Transverse colon (tissue), 4 donors: ENCODE measurements at regions not wholly inside any gene's neighbourhood (a gene's known extent, or its start where the extent isn't known, plus 50 kb on each side); places are given as distances from the start of the nearest gene placed in this dataset.
A peak's percentile ranks its signal among the peaks of the same experiment; 100 is the strongest.

ENCODE experiments used
- DNase-seq: peaks from one replicate; pipeline ENCODE4 v3.0.0-alpha.2; 2019
- H3K27ac ChIP-seq, 4 donors: fragments of 200-600 bp; sonication (generic); 2 replicates each; pipeline ENCODE4 v1.5.1; 2016 to 2018; ENCODE audit warnings: inconsistent platforms in 4 of 4
- H3K27me3 ChIP-seq: fragments of 200-600 bp; sonication (generic); 2 replicates; pipeline ENCODE4 v1.5.1; 2017; ENCODE audit warnings: inconsistent platforms
- H3K36me3 ChIP-seq, 4 donors: fragments of 200-600 bp; sonication (generic); 2 replicates each; pipeline ENCODE4 v1.5.1; 2017 to 2019; ENCODE audit warnings: inconsistent platforms in 4 of 4
- H3K4me1 ChIP-seq, 4 donors: fragments of 200-600 bp; sonication (generic); 2 replicates each; pipeline ENCODE4 v1.5.1; 2017 to 2020; ENCODE audit warnings: inconsistent platforms in 4 of 4
- H3K4me3 ChIP-seq, 4 donors: fragments of 200-600 bp; sonication (generic); 1 replicate in 1 of 4; 2 replicates in 3 of 4; pipeline versions ENCODE4 v1.5.1 to v1.6.1; 2017 to 2019; ENCODE audit warnings: inconsistent platforms in 4 of 4
- H3K9me3 ChIP-seq, 2 donors: fragments of 200-600 bp; sonication (generic); 2 replicates each; pipeline ENCODE4 v1.5.1; 2017 to 2019; ENCODE audit warnings: inconsistent platforms in 2 of 2
- EP300 ChIP-seq: sonication (generic); formaldehyde crosslinking; IDR thresholded peaks from one replicate; pipeline ENCODE4 v1.6.1; 2017; ENCODE audit warnings: antibody characterized with exemption, low read depth
- POLR2A ChIP-seq: fragments of 450-650 bp; IDR thresholded peaks from one replicate; pipeline ENCODE4 v1.6.1; 2016; ENCODE audit warnings: antibody characterized with exemption, mild to moderate bottlenecking, moderate library complexity
- POLR2AphosphoS5 ChIP-seq, 3 donors: sonication (generic); formaldehyde crosslinking; IDR thresholded peaks; one replicate each; pipeline ENCODE4 v1.6.1; 2016; ENCODE audit warnings: antibody characterized with exemption in 3 of 3
- WGBS, 2 donors: methylation state at CpG; one replicate each; pipeline ENCODE4 v1.1.5; 2018; ENCODE audit warnings: low coverage in 1 of 2; 5-methylcytosine and 5-hydroxymethylcytosine counted together
- in situ Hi-C, 4 donors: fragments of 200-750 bp; cut with MboI; loops; one replicate each; pipeline versions ENCODE4 v1.15.0 to v1.15.1; 2017; ENCODE audit warnings: low sequenced_read_pairs in 3 of 4, low pct_ligation_motif_present in 1 of 4, low pct_unique_long_range_greater_than_20kb in 1 of 4
- intact Hi-C: fragments of 100-400 bp; cut with DNase I; formaldehyde crosslinking; loops from one replicate; pipeline ENCODE4 v1.15.1; 2023; ENCODE audit warnings: low total_unique reads
- TF ChIP-seq, protein P1 (sequence below), 5 experiments: fragments of 200-600 bp in 3 of 5; fragments of 450-650 bp in 2 of 5; sonication (generic) in 3 of 5; IDR thresholded peaks; 1 replicate in 2 of 5; 2 replicates in 3 of 5; pipeline ENCODE4 v1.5.1; 2016 to 2017; ENCODE audit warnings: antibody characterized with exemption in 5 of 5, inconsistent platforms in 3 of 5, mild to moderate bottlenecking in 2 of 5, moderate library complexity in 1 of 5

GRCh38 chr1:43072314-43072713, 99.8 kb downstream of the EBNA1BP2 start:
- in situ Hi-C loops, result loop anchor here in 3 of 4 donors (5.0 to 25.0 kb wide), 4 partner anchors 160 to 485 kb away; partner anchors contain the start of gene TMEM269 (in 1 of the 3)

DNA sequence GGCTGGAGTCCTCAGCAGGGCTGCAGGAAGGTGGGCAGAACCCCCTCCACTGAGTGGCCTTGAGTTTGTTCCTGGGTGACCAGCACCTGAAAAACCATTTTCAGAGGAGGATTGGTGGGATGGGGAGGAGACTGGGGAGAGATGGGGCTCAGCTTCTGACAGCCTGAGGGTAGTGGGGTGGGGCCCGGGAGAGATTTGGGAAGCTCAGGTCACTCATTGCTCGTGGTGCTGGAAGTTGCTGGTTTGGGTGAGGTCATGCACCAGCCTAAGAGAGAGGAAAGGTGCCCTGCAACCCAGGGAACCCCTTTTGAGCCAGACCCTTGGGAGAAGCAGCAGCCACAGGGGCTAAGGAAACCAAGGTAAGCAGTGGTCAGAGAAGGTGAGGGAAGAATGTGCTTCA, 100.8 kb downstream of the EBNA1BP2 start:
- H3K27me3 ChIP-seq, result peaks cover 13% of the 10 kb centered on the region
- no peak overlapping the region for H3K4me3 ChIP-seq
- intact Hi-C loops (loop anchor here (5.0 kb wide), 1 partner anchor 159 kb away; no protein-coding TSS in a partner anchor), in situ Hi-C loops (loop anchor here in 3 of 4 donors (5.0 to 25.0 kb wide), 4 partner anchors 159 to 484 kb away; partner anchors contain the start of gene TMEM269 (in 1 of the 3))
- WGBS, 2 donors, result 94% methylated on average over 2 of the region's 2 CpGs; no CpG with 5 or more reads in 1 of the 2 donors
- no peaks in the 10 kb centered on the region for H3K36me3 ChIP-seq
- no peak for TF ChIP-seq POLR2A
- TF ChIP-seq POLR2AphosphoS5 (IDR thresholded peaks at IDR 0.05), result no peak
- TF ChIP-seq, protein P1, sequence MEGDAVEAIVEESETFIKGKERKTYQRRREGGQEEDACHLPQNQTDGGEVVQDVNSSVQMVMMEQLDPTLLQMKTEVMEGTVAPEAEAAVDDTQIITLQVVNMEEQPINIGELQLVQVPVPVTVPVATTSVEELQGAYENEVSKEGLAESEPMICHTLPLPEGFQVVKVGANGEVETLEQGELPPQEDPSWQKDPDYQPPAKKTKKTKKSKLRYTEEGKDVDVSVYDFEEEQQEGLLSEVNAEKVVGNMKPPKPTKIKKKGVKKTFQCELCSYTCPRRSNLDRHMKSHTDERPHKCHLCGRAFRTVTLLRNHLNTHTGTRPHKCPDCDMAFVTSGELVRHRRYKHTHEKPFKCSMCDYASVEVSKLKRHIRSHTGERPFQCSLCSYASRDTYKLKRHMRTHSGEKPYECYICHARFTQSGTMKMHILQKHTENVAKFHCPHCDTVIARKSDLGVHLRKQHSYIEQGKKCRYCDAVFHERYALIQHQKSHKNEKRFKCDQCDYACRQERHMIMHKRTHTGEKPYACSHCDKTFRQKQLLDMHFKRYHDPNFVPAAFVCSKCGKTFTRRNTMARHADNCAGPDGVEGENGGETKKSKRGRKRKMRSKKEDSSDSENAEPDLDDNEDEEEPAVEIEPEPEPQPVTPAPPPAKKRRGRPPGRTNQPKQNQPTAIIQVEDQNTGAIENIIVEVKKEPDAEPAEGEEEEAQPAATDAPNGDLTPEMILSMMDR (IDR thresholded peaks at IDR 0.05), result no peak
- DNase-seq, result no peak
- no peaks in the 10 kb centered on the region for H3K9me3 ChIP-seq
- H3K27ac ChIP-seq, result no peak overlapping the region
- H3K4me1 ChIP-seq, result peaks cover 3 to 11% (median 8%) of the 10 kb centered on the region in 4 donors

More at GRCh38 chr1:43072314-43072713, 99.8 kb downstream of the EBNA1BP2 start:
- H3K4me3 ChIP-seq, result no peak overlapping the region
- no peaks in the 10 kb centered on the region for H3K36me3 ChIP-seq
- no peak for TF ChIP-seq POLR2AphosphoS5 (IDR thresholded peaks at IDR 0.05)
- TF ChIP-seq EP300, result no peak
- TF ChIP-seq, protein P1 (IDR thresholded peaks at IDR 0.05), result no peak
- TF ChIP-seq POLR2A, result no peak
- peaks cover 3 to 11% (median 8%) of the 10 kb centered on the region in 4 donors for H3K4me1 ChIP-seq
- H3K9me3 ChIP-seq, result no peaks in the 10 kb centered on the region
- WGBS, 2 donors, result 88 to 90% methylated on average over 2 to 4 of the region's 4 CpGs
- H3K27me3 ChIP-seq, result peaks cover 13% of the 10 kb centered on the region
- no peak overlapping the region for H3K27ac ChIP-seq
- DNase-seq, result no peak
- intact Hi-C loops, result loop anchor here (5.0 kb wide), 1 partner anchor 160 kb away; no protein-coding TSS in a partner anchor

DNA sequence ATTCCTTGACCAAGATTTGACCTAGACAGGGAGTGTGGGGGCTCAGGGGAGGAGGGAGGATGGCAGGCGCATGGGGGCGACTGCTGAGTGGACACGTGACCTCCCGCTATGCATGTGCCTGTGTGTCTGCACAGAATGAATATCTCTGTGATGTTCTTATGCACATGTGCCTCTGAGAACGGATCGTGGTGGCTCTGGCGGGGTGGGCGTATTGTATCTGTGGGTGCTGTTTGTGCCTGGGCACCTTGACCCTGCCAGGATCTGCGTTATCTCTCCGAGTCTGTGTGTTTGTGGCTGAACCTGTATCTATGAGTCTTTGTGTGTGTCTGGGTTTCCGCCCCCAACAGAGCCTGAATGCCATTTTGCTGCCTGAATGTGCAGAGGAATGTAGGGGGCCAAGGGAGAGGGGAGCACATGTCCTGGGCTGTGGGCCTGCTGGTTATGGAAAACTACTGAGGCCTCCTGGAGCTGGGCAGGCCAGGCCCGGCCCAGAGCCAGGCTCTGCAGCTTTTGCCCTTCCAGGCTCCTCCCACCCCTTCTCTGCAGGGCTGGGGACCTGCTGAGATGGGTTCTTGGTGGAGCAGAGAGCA, 102.5 kb downstream of the EBNA1BP2 start:
- WGBS, 2 donors, result 85% methylated on average over 12 of the region's 12 CpGs; no CpG with 5 or more reads in 1 of the 2 donors
- intact Hi-C loops (loop anchor here (5.0 kb wide), 1 partner anchor 157 kb away; no protein-coding TSS in a partner anchor), in situ Hi-C loops (loop anchor here (5.0 to 25.0 kb wide), 5 partner anchors 152 to 482 kb away; partner anchors contain the start of gene TMEM269 (in 1 of the 4))
- no peak for DNase-seq
- H3K9me3 ChIP-seq, result no peaks in the 10 kb centered on the region
- no peaks in the 10 kb centered on the region for H3K36me3 ChIP-seq
- peaks cover 3 to 11% (median 8%) of the 10 kb centered on the region in 4 donors for H3K4me1 ChIP-seq
- H3K27me3 ChIP-seq, result peaks cover 13% of the 10 kb centered on the region
- no peak overlapping the region for H3K27ac ChIP-seq
- no peak overlapping the region for H3K4me3 ChIP-seq
- no peak for TF ChIP-seq EP300
- no peak for TF ChIP-seq POLR2AphosphoS5 (IDR thresholded peaks at IDR 0.05)
- TF ChIP-seq, protein P1 (IDR thresholded peaks at IDR 0.05), result no peak
- no peak for TF ChIP-seq POLR2A

- no peak for DNase-seq
- Histone ChIP-seq H3K4me3 (peak overlapping the region in 1 of 4 donors; percentile 45), H3K27ac (no peak overlapping the region), H3K36me3 (no peaks in the 10 kb centered on the region), H3K9me3 (no peaks in the 10 kb centered on the region), H3K4me1 (peaks cover 3 to 11% (median 8%) of the 10 kb centered on the region in 4 donors), H3K27me3 (peaks cover 13% of the 10 kb centered on the region)
- 95% methylated on average over 6 of the region's 6 CpGs; no CpG with 5 or more reads in 1 of the 2 donors for WGBS, 2 donors
- TF ChIP-seq POLR2A (no peak), POLR2AphosphoS5 (IDR thresholded peaks at IDR 0.05) (no peak), EP300 (no peak)
- TF ChIP-seq, protein P1 (IDR thresholded peaks at IDR 0.05), result no peak
- intact Hi-C loops (no loop called here), in situ Hi-C loops (loop anchor here in 3 of 4 donors (5.0 to 25.0 kb wide), 3 partner anchors 152 to 482 kb away; partner anchors contain the start of gene TMEM269 (in 1 of the 3))
Measured at GRCh38 chr1:43068911-43069310, 103.2 kb downstream of the EBNA1BP2 start.
